Activated CD8-positive, alpha-beta T cell treated with anti-CD3 and anti-CD28 coated beads, Interleukin-2, amount 10 ng/mL, durations not matched to agents 7 days and 5 days (primary cell): ENCODE measurements at regions not wholly inside any gene's neighbourhood (a gene's known extent, or its start where the extent isn't known, plus 50 kb on each side); places are given as distances from the start of the nearest gene placed in this dataset.

Experiments used
- ATAC-seq: fragments of 150-1000 bp; cut with Tn5 transposase; one replicate; pipeline ENCODE4 v1.10.0; 2021; ENCODE audit warnings: moderate library complexity
- CTCF ChIA-PET: fragments of 350-600 bp; sonication (Branson Sonifier 250); formaldehyde crosslinking; loops from one replicate; lab custom pipeline; 2021; ENCODE audit warnings: antibody characterized with exemption; lab: Charles Lee
- POLR2A ChIA-PET: fragments of 350-600 bp; sonication (Branson Sonifier 250); formaldehyde crosslinking; loops from one replicate; lab custom pipeline; 2021; ENCODE audit warnings: antibody characterized with exemption; lab: Charles Lee
- DNase-seq: peaks from one replicate; pipeline ENCODE4 v3.0.0-alpha.2; 2020
- H3K27ac Mint-ChIP-seq: one replicate; pipeline ENCODE4 v1.8.0; 2021; ENCODE audit warnings: mild to moderate bottlenecking, mixed read lengths
- H3K27me3 Mint-ChIP-seq: one replicate; pipeline ENCODE4 v1.8.0; 2021; ENCODE audit warnings: low read depth, mixed read lengths
- H3K36me3 Mint-ChIP-seq: one replicate; pipeline ENCODE4 v1.8.0; 2021; ENCODE audit warnings: low read depth, mixed read lengths
- H3K4me1 Mint-ChIP-seq: one replicate; pipeline ENCODE4 v1.8.0; 2021; ENCODE audit warnings: low read depth, mixed read lengths
- H3K4me3 Mint-ChIP-seq: one replicate; pipeline ENCODE4 v1.8.0; 2021; ENCODE audit warnings: mild to moderate bottlenecking, mixed read lengths
- H3K9me3 Mint-ChIP-seq: one replicate; pipeline ENCODE4 v1.8.0; 2022; ENCODE audit warnings: mixed read lengths; ENCODE audit not compliant: insufficient read depth

GRCh38 chr5:85823462-85824426 lies 794.0 kb upstream of the COX7C start:
- H3K27me3 Mint-ChIP-seq: no peaks in the 10 kb centered on the region
- CTCF ChIA-PET: no interaction called here
- H3K4me3 Mint-ChIP-seq: no peak overlapping the region
- H3K36me3 Mint-ChIP-seq: no peaks in the 10 kb centered on the region
- H3K9me3 Mint-ChIP-seq: no peaks in the 10 kb centered on the region
- no peak overlapping the region for H3K27ac Mint-ChIP-seq
- H3K4me1 Mint-ChIP-seq: no peaks in the 10 kb centered on the region
- POLR2A ChIA-PET: no interaction called here
- ATAC-seq (no peak), DNase-seq (no peak)

DNA sequence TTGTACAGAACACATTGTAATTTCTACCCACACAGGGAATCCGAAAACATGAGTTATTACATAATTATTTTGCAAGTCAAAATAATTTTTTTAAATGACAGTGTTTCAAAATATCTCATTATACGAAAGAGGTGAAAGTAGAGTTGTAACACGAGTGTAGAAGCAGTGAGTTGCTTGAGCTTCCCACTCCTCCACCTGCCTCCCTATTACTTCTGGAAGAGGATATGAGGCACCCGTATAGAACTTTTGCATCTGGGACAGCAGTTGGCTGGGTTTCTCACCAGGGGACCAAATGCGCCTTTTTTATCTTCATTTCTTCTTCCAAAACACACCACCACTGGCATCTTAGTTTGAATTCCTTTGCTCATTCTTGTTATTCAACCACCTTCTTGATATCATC lies 779.0 kb upstream of the COX7C start:
- DNase-seq (no peak), ATAC-seq (no peak)
- Mint-ChIP-seq H3K27ac (no peak overlapping the region), H3K36me3 (no peaks in the 10 kb centered on the region), H3K4me3 (no peak overlapping the region), H3K4me1 (no peaks in the 10 kb centered on the region), H3K27me3 (no peaks in the 10 kb centered on the region), H3K9me3 (no peaks in the 10 kb centered on the region)
- CTCF ChIA-PET: no interaction called here
- POLR2A ChIA-PET: no interaction called here

GRCh38 chr5:85841653-85842052 lies 776.1 kb upstream of the COX7C start:
- Mint-ChIP-seq H3K36me3 (no peaks in the 10 kb centered on the region), H3K27me3 (no peaks in the 10 kb centered on the region), H3K4me3 (no peak overlapping the region), H3K4me1 (no peaks in the 10 kb centered on the region), H3K9me3 (no peaks in the 10 kb centered on the region), H3K27ac (no peak overlapping the region)
- no peak for DNase-seq
- ChIA-PET CTCF (no interaction called here), POLR2A (no interaction called here)
- ATAC-seq: no peak

DNA sequence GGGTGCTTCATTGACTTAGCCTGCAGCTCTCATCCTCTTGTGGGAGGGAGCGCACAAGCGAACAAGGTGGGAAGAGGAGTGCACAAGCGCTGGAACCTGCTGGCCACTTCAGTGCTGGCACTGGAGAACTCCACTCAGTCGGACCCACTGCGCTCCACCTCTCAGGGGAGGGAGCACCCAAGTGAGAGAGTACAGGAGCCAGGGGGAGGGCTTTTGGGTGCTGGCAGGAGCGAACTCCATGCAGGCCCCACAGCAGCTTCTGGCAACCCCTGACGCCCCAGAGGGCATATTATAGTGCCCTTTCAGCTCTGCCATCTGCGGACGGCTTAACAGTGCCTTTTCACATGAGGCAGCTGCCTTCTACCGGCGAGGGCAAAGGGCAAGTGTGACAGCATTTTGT lies 774.2 kb upstream of the COX7C start:
- ChIA-PET CTCF (no interaction called here), POLR2A (no interaction called here)
- DNase-seq (no peak), ATAC-seq (no peak)
- no peaks in the 10 kb centered on the region for H3K27me3 Mint-ChIP-seq
- H3K4me1 Mint-ChIP-seq: no peaks in the 10 kb centered on the region
- H3K27ac Mint-ChIP-seq: no peak overlapping the region
- H3K9me3 Mint-ChIP-seq: no peaks in the 10 kb centered on the region
- H3K36me3 Mint-ChIP-seq: no peaks in the 10 kb centered on the region
- no peak overlapping the region for H3K4me3 Mint-ChIP-seq

DNA sequence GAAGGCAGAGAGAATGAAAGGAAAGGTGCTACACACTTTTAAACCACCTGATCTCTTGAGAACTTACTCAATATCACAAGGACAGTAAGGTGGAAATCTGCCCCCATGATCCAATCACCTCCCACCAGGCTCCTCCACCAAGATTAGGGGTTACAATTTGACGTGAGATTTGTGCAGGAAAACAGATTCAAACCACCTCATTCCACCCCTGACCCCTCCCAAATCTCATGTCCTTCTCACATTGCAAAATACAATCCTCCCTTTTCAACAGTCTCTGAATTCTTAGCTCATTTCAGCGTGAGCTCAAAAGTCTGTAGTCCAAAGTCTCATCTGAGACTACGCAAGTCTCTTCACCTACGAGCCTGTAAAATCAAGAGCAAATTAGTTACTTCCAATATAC lies 768.3 kb upstream of the COX7C start:
- Mint-ChIP-seq H3K36me3 (no peaks in the 10 kb centered on the region), H3K9me3 (no peaks in the 10 kb centered on the region), H3K27ac (no peak overlapping the region), H3K27me3 (no peaks in the 10 kb centered on the region), H3K4me1 (no peaks in the 10 kb centered on the region), H3K4me3 (no peak overlapping the region)
- no peak for DNase-seq
- ChIA-PET POLR2A (no interaction called here), CTCF (no interaction called here)
- no peak for ATAC-seq

GRCh38 chr5:85865296-85865695 lies 752.4 kb upstream of the COX7C start:
- ATAC-seq: no peak
- Mint-ChIP-seq H3K27me3 (no peaks in the 10 kb centered on the region), H3K9me3 (peaks cover 8% of the 10 kb centered on the region), H3K36me3 (no peaks in the 10 kb centered on the region), H3K4me3 (no peak overlapping the region), H3K4me1 (no peaks in the 10 kb centered on the region), H3K27ac (no peak overlapping the region)
- POLR2A ChIA-PET: no interaction called here
- no peak for DNase-seq
- CTCF ChIA-PET: no interaction called here

DNA sequence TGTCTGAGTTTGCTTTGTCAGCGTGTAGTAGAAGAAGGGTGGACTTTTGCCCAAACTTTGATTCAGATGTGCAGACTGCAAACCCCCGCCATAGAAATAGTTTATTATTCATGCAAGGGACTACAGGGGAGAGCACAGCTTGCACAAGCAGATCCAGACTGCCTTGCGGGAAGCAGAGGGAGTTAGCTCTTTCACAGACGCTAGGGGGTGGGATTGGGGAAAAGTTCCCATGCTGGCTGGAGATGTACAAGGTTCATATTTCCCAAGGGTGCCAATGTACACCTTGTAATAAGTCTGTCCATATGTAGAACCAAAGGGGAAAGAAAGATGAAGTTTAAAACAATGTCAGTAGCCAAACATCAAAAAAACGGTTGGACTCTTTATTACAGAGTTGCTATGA lies 749.7 kb upstream of the COX7C start:
- H3K4me3 Mint-ChIP-seq: no peak overlapping the region
- ChIA-PET POLR2A (no interaction called here), CTCF (no interaction called here)
- no peaks in the 10 kb centered on the region for H3K36me3 Mint-ChIP-seq
- ATAC-seq (no peak), DNase-seq (no peak)
- peaks cover 7% of the 10 kb centered on the region for H3K9me3 Mint-ChIP-seq
- no peaks in the 10 kb centered on the region for H3K27me3 Mint-ChIP-seq
- no peaks in the 10 kb centered on the region for H3K4me1 Mint-ChIP-seq
- no peak overlapping the region for H3K27ac Mint-ChIP-seq

DNA sequence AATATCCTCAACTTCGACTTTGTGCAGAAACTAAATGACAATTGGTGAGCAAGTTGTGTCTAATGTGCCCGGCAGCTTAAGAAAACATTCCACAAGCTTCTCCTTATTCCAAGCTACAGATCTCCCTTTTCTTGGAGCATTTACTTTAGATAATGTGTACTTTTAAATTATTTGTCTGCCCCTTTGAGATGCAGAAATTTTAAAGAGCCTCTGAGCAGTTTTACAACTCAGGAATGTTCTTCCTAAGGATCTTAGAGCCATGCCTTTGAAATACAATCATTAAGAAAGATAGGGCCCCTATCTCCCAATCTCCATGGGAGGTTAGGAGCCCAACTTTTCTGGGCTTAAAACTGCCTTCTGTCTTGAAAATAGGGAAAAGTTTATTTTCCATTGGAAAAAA lies 723.7 kb upstream of the COX7C start:
- ATAC-seq (no peak), DNase-seq (no peak)
- Mint-ChIP-seq H3K27me3 (no peaks in the 10 kb centered on the region), H3K36me3 (no peaks in the 10 kb centered on the region), H3K9me3 (no peaks in the 10 kb centered on the region), H3K27ac (no peak overlapping the region), H3K4me3 (no peak overlapping the region), H3K4me1 (no peaks in the 10 kb centered on the region)
- ChIA-PET CTCF (no interaction called here), POLR2A (no interaction called here)

GRCh38 chr5:85896514-85896913 lies 721.2 kb upstream of the COX7C start:
- ChIA-PET CTCF (no interaction called here), POLR2A (no interaction called here)
- Mint-ChIP-seq H3K27me3 (no peaks in the 10 kb centered on the region), H3K9me3 (no peaks in the 10 kb centered on the region), H3K36me3 (no peaks in the 10 kb centered on the region), H3K4me1 (no peaks in the 10 kb centered on the region), H3K4me3 (no peak overlapping the region), H3K27ac (no peak overlapping the region)
- ATAC-seq (no peak), DNase-seq (no peak)

GRCh38 chr5:85906460-85906859 lies 711.3 kb upstream of the COX7C start:
- Mint-ChIP-seq H3K27ac (no peak overlapping the region), H3K9me3 (no peaks in the 10 kb centered on the region)
- POLR2A ChIA-PET: no interaction called here

GRCh38 chr5:85910335-85910734 lies 707.4 kb upstream of the COX7C start:
- DNase-seq: no peak
- ATAC-seq: no peak
- Mint-ChIP-seq H3K27ac (no peak overlapping the region), H3K27me3 (no peaks in the 10 kb centered on the region), H3K36me3 (no peaks in the 10 kb centered on the region), H3K4me3 (no peak overlapping the region), H3K9me3 (no peaks in the 10 kb centered on the region), H3K4me1 (no peaks in the 10 kb centered on the region)
- ChIA-PET CTCF (no interaction called here), POLR2A (no interaction called here)

More at GRCh38 chr5:85906460-85906859, 711.3 kb upstream of the COX7C start:
- H3K4me3 Mint-ChIP-seq: no peak overlapping the region
- CTCF ChIA-PET: no interaction called here
- H3K36me3 Mint-ChIP-seq: no peaks in the 10 kb centered on the region
- H3K4me1 Mint-ChIP-seq: no peaks in the 10 kb centered on the region
- no peaks in the 10 kb centered on the region for H3K27me3 Mint-ChIP-seq
- no peak for ATAC-seq
- DNase-seq: no peak

DNA sequence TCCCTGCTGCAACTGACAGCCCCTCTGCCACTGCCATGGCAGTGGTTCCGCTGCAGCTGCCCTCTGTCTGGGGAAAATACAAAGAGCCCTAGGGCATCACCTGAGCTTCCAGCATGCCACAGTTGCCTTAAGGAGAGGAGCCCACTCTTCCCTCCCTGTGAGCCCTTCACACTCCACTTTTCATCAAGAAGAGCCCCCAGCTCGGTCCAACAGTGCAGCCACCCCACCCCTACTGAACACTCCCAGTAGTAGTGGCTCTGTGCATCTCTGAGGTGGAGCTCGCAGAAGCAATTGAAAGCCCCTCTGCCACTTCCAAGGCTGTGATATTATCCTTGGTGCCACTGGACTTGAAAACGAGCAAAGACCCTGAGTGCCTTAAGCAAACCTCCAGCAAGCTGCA lies 696.8 kb upstream of the COX7C start:
- no peak for DNase-seq
- ChIA-PET CTCF (no interaction called here), POLR2A (no interaction called here)
- H3K9me3 Mint-ChIP-seq: peaks cover 14% of the 10 kb centered on the region
- no peaks in the 10 kb centered on the region for H3K36me3 Mint-ChIP-seq
- H3K4me3 Mint-ChIP-seq: no peak overlapping the region
- H3K27ac Mint-ChIP-seq: no peak overlapping the region
- ATAC-seq: no peak
- no peaks in the 10 kb centered on the region for H3K27me3 Mint-ChIP-seq
- no peaks in the 10 kb centered on the region for H3K4me1 Mint-ChIP-seq

DNA sequence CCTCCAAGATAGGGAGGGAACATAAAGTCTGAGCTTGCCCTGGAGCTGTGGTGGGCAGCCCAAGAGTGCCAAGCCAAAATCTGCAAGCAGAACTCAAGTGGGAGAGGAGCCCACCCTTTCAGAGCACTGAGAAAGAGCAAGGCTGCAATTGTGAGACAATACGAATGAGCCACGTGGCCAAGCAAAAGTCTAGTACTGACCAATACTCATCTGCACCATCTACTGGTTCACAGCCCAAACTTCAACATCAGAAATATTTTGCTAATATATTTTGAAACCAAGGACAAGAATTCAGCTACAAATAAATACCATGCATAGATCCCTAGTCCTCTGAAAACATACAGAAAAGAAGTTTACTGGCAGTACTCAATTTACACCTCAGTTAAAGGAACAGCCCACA lies 696.2 kb upstream of the COX7C start:
- Mint-ChIP-seq H3K4me3 (no peak overlapping the region), H3K27ac (no peak overlapping the region), H3K36me3 (no peaks in the 10 kb centered on the region), H3K9me3 (peaks cover 14% of the 10 kb centered on the region), H3K27me3 (no peaks in the 10 kb centered on the region), H3K4me1 (no peaks in the 10 kb centered on the region)
- ATAC-seq (no peak), DNase-seq (no peak)
- CTCF ChIA-PET: no interaction called here
- POLR2A ChIA-PET: no interaction called here
